OCI-LY7 (cell line): ENCODE measurements at regions not wholly inside any gene's neighbourhood (a gene's known extent, or its start where the extent isn't known, plus 50 kb on each side); places are given as distances from the start of the nearest gene placed in this dataset.

Experiments
- EZH2phosphoT487 ChIP-seq: fragments of 200-600 bp; sonication (generic); IDR thresholded peaks from 2 replicates; pipeline ENCODE4 v1.6.1; 2018; ENCODE audit warnings: low read depth, borderline replicate concordance, mild to moderate bottlenecking, mixed run types, antibody characterized with exemption, low read length, moderate library complexity, mixed read lengths
- TF ChIP-seq, protein P1 (sequence below): fragments of 200-600 bp; sonication (generic); conservative IDR thresholded peaks from 2 replicates; pipeline ENCODE4 v1.5.1; 2014; ENCODE audit warnings: mild to moderate bottlenecking, antibody characterized with exemption, low read length, moderate library complexity, mixed read lengths

DNA sequence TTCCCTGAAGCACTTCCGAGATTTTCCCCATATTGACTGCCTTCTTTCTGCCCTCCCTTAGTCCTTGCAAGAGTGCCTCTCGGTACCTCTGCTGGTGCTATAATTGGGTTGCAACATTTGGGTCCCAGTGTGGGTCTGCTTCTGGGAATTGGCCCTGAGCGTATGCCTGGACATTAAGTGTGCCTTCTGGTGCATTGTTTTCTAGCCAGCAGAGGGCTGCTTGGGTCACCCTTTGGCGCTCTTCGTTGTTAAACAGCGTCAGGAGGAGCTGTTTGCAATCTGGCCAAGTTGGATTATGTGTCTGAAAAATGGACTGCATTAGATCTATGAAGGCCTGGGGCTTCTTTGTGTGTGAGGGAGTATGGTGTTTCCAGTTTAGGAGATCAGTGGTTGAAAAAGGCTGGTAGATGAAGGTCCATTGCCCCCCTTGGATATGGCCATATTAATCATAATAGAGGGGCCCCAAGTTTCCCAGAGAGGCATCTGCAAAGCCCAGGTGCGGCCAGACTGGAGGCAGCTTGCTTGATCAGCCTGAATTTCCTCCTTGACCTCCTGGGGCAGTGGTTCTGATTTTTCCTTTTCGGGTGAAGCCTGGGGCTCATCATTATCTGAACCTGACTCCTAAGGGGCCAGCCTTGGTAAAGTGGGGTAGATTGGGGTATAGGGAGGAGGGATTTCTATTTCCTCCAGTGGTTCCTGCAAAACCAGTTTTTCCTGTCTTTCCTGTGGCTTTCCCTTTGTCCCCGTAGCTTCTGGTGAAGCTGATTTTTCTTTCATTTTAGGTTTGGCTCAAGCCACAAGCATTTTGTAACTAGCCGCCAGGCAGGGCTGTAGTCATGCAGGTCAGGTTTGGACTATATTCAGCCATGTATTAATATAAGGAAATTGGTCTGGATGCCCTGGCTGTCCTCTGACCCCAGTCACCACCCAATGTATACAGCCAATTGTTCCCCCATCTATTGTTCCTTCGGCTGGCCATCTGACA lies 85.4 kb upstream of the GPR6 start:
- TF ChIP-seq, protein P1, sequence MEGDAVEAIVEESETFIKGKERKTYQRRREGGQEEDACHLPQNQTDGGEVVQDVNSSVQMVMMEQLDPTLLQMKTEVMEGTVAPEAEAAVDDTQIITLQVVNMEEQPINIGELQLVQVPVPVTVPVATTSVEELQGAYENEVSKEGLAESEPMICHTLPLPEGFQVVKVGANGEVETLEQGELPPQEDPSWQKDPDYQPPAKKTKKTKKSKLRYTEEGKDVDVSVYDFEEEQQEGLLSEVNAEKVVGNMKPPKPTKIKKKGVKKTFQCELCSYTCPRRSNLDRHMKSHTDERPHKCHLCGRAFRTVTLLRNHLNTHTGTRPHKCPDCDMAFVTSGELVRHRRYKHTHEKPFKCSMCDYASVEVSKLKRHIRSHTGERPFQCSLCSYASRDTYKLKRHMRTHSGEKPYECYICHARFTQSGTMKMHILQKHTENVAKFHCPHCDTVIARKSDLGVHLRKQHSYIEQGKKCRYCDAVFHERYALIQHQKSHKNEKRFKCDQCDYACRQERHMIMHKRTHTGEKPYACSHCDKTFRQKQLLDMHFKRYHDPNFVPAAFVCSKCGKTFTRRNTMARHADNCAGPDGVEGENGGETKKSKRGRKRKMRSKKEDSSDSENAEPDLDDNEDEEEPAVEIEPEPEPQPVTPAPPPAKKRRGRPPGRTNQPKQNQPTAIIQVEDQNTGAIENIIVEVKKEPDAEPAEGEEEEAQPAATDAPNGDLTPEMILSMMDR = no peak
- no peak for TF ChIP-seq EZH2phosphoT487
